H1 (cell line): ENCODE measurements at regions not wholly inside any gene's neighbourhood (a gene's known extent, or its start where the extent isn't known, plus 50 kb on each side); places are given as distances from the start of the nearest gene placed in this dataset.

Source experiments
- CTCF ChIA-PET: fragments of 300-600 bp; sonication (Branson Sonifier 250); formaldehyde crosslinking; loops from one replicate; lab custom pipeline; 2021; ENCODE audit not compliant: partially characterized antibody; lab: Charles Lee
- POLR2A ChIA-PET: fragments of 300-600 bp; sonication (Branson Sonifier 250); formaldehyde crosslinking; loops from one replicate; lab custom pipeline; 2021; ENCODE audit warnings: inconsistent platforms; ENCODE audit not compliant: partially characterized antibody; lab: Charles Lee
- DNase-seq, 2 experiments: peaks; one replicate each; pipeline versions ENCODE4 v3.0.0 to v3.0.0-alpha.2; 2010 to 2022; ENCODE audit warnings: low spot score in 2 of 2, low read depth in 1 of 2, mixed read lengths in 1 of 2
- FAIRE-seq: peaks from 2 replicates; lab custom pipeline; 2011; peaks lifted over from hg19 to GRCh38; lab: Jason Lieb, UNC
- H2AFZ ChIP-seq: 2 replicates; pipeline ENCODE4 v1.8.1; 2012; ENCODE audit warnings: low read length, inconsistent platforms
- H2AK5ac ChIP-seq: 2 replicates; pipeline ENCODE4 v1.6.1; 2013; ENCODE audit warnings: low read depth, low read length
- H2BK120ac ChIP-seq: replicated peaks from 2 replicates; pipeline ENCODE3; 2013; ENCODE audit warnings: low read depth, low read length, inconsistent platforms
- H2BK12ac ChIP-seq: 2 replicates; pipeline ENCODE4 v1.6.1; 2013; ENCODE audit warnings: low read depth, low read length
- H2BK15ac ChIP-seq: 2 replicates; pipeline ENCODE4 v1.6.1; 2013; ENCODE audit warnings: low read length
- H2BK20ac ChIP-seq: 2 replicates; pipeline ENCODE4 v1.6.1; 2013; ENCODE audit warnings: low read length
- H2BK5ac ChIP-seq: 2 replicates; pipeline ENCODE4 v1.6.1; 2013; ENCODE audit warnings: low read depth, low read length
- H3K14ac ChIP-seq: 2 replicates; pipeline ENCODE4 v1.6.1; 2013; ENCODE audit warnings: inconsistent platforms; ENCODE audit not compliant: insufficient read length
- H3K18ac ChIP-seq: 2 replicates; pipeline ENCODE4 v1.6.1; 2013; ENCODE audit warnings: low read length; ENCODE audit errors: extremely low read depth
- H3K23ac ChIP-seq: 2 replicates; pipeline ENCODE4 v1.6.1; 2013; ENCODE audit warnings: inconsistent platforms; ENCODE audit not compliant: insufficient read length
- H3K23me2 ChIP-seq: 2 replicates; pipeline ENCODE4 v1.6.1; 2013; ENCODE audit warnings: low read depth, low read length
- H3K27ac ChIP-seq: 2 replicates; pipeline ENCODE4 v1.6.1; 2011; ENCODE audit warnings: low read depth, low read length, inconsistent platforms
- H3K27me3 ChIP-seq, 4 experiments: replicated peaks in 1 of 4; 1 replicate in 1 of 4; 2 replicates in 3 of 4; pipeline versions ENCODE4 v1.6.1 to v1.8.1; 2011 to 2013; ENCODE audit warnings: low read length in 3 of 4, mild to moderate bottlenecking in 3 of 4, inconsistent platforms in 2 of 4, mixed read lengths in 2 of 4, moderate library complexity in 1 of 4; ENCODE audit not compliant: control insufficient read depth in 3 of 4, insufficient read depth in 3 of 4; ENCODE audit errors: extremely low read depth in 1 of 4
- H3K36me3 ChIP-seq, 4 experiments: 2 replicates each; pipeline versions ENCODE4 v1.6.1 to v1.8.1; 2011 to 2013; ENCODE audit warnings: mild to moderate bottlenecking in 4 of 4, low read length in 3 of 4, moderate library complexity in 2 of 4, control low read depth in 1 of 4, inconsistent platforms in 1 of 4; ENCODE audit not compliant: insufficient read depth in 4 of 4, control insufficient read depth in 2 of 4
- H3K4ac ChIP-seq: replicated peaks from 2 replicates; pipeline ENCODE3; 2013; ENCODE audit warnings: low read length, low read depth, mixed read lengths, inconsistent platforms; ENCODE audit not compliant: insufficient read length
- H3K4me1 ChIP-seq, 4 experiments: replicated peaks in 1 of 4; 1 replicate in 1 of 4; 2 replicates in 3 of 4; pipeline versions ENCODE4 v1.6.1 to v1.8.1; 2011 to 2013; ENCODE audit warnings: low read length in 3 of 4, inconsistent platforms in 2 of 4, mixed read lengths in 1 of 4; ENCODE audit not compliant: insufficient read depth in 4 of 4, control insufficient read depth in 3 of 4
- H3K4me2 ChIP-seq, 2 experiments: 2 replicates each; pipeline versions ENCODE4 v1.6.1 to v1.8.1; 2011 to 2013; ENCODE audit warnings: low read depth in 2 of 2, low read length in 2 of 2, control low read depth in 1 of 2, inconsistent platforms in 1 of 2, mild to moderate bottlenecking in 1 of 2; ENCODE audit not compliant: insufficient read depth in 1 of 2
- H3K4me3 ChIP-seq, 4 experiments: fragments of 200-600, 300-600 bp in 1 of 4; sonication (generic), shearing (Covaris generic), sonication (Bioruptor Twin) in 1 of 4; 2 replicates each; pipeline versions ENCODE4 v1.5.1 to v1.8.1; 2011 to 2016; ENCODE audit warnings: low read length in 4 of 4, low read depth in 3 of 4, control low read depth in 2 of 4, inconsistent platforms in 2 of 4, mild to moderate bottlenecking in 2 of 4, mixed read lengths in 1 of 4, moderate library complexity in 1 of 4; ENCODE audit not compliant: insufficient read depth in 2 of 4; ENCODE audit errors: extremely low read depth in 1 of 4
- H3K56ac ChIP-seq: replicated peaks from 2 replicates; pipeline ENCODE3; 2013; ENCODE audit warnings: low read depth, mild to moderate bottlenecking, mixed read lengths, low read length, inconsistent platforms; ENCODE audit not compliant: insufficient read length
- H3K79me1 ChIP-seq: 2 replicates; pipeline ENCODE4 v1.6.1; 2013; ENCODE audit warnings: low read depth, low read length, control low read depth
- H3K79me2 ChIP-seq, 2 experiments: 2 replicates each; pipeline versions ENCODE4 v1.6.1 to v1.8.1; 2012 to 2013; ENCODE audit warnings: low read length in 2 of 2, mild to moderate bottlenecking in 2 of 2, inconsistent platforms in 1 of 2; ENCODE audit not compliant: insufficient read depth in 2 of 2, control insufficient read depth in 1 of 2
- H3K9ac ChIP-seq, 4 experiments: replicated peaks in 1 of 4; 1 replicate in 1 of 4; 2 replicates in 3 of 4; pipeline versions ENCODE4 v1.6.1 to v1.8.1; 2011 to 2013; ENCODE audit warnings: low read depth in 3 of 4, low read length in 3 of 4, control low read depth in 2 of 4, mild to moderate bottlenecking in 2 of 4, moderate library complexity in 2 of 4, inconsistent platforms in 1 of 4; ENCODE audit errors: extremely low read depth in 1 of 4
- H3K9me3 ChIP-seq, 2 experiments: 2 replicates each; pipeline versions ENCODE4 v1.6.1 to v1.8.1; 2012 to 2013; ENCODE audit warnings: mild to moderate bottlenecking in 2 of 2, moderate library complexity in 2 of 2, control low read depth in 1 of 2, inconsistent platforms in 1 of 2, low read depth in 1 of 2, low read length in 1 of 2, mixed read lengths in 1 of 2; ENCODE audit not compliant: insufficient read depth in 2 of 2
- H4K20me1 ChIP-seq, 2 experiments: replicated peaks in 1 of 2; 2 replicates each; pipeline versions ENCODE3 to v1.8.1; 2011 to 2013; ENCODE audit warnings: inconsistent platforms in 2 of 2, low read length in 2 of 2, mild to moderate bottlenecking in 1 of 2; ENCODE audit not compliant: insufficient read depth in 2 of 2, control insufficient read depth in 1 of 2
- H4K5ac ChIP-seq: 2 replicates; pipeline ENCODE4 v1.6.1; 2013; ENCODE audit warnings: low read length, low read depth, mixed read lengths, inconsistent platforms; ENCODE audit not compliant: insufficient read length
- H4K8ac ChIP-seq: 2 replicates; pipeline ENCODE4 v1.8.0; 2013; ENCODE audit warnings: mild to moderate bottlenecking, moderate library complexity, low read length, inconsistent platforms; ENCODE audit not compliant: insufficient read depth; ENCODE audit errors: extremely low read depth
- H4K91ac ChIP-seq: replicated peaks from 2 replicates; pipeline ENCODE3; 2013; ENCODE audit warnings: low read length, mixed read lengths, inconsistent platforms; ENCODE audit not compliant: insufficient read length
- CEBPB ChIP-seq: IDR thresholded peaks from 2 replicates; pipeline ENCODE4 v1.6.1; 2012; ENCODE audit warnings: low read depth, low read length
- EGR1 ChIP-seq: IDR thresholded peaks from 2 replicates; pipeline ENCODE4 v1.6.1; 2011; ENCODE audit warnings: low read depth, low read length, borderline replicate concordance
- FOSL1 ChIP-seq: IDR thresholded peaks from 2 replicates; pipeline ENCODE4 v1.6.1; 2011; ENCODE audit warnings: mild to moderate bottlenecking, low read depth, low read length, moderate library complexity; ENCODE audit not compliant: insufficient read depth
- RFX5 ChIP-seq: IDR thresholded peaks from 2 replicates; pipeline ENCODE4 v1.6.1; 2011; ENCODE audit warnings: low read depth, low read length, improper control_type of control experiment, borderline replicate concordance
- RNF2 ChIP-seq: fragments of 200-900, 300-1000 bp; sonication (generic); IDR thresholded peaks from 2 replicates; pipeline ENCODE4 v1.7.1; 2016; ENCODE audit warnings: borderline replicate concordance, low read depth, mild to moderate bottlenecking, antibody characterized with exemption, low read length; ENCODE audit not compliant: poor library complexity, severe bottlenecking; ENCODE audit errors: missing control alignments
- SAP30 ChIP-seq: fragments of 300-600 bp; sonication (generic); IDR thresholded peaks from 2 replicates; pipeline ENCODE4 v1.7.1; 2012; ENCODE audit warnings: low read length, moderate library complexity, mild to moderate bottlenecking, inconsistent platforms; ENCODE audit not compliant: insufficient read depth, insufficient replicate concordance
- SP2 ChIP-seq: IDR thresholded peaks from 2 replicates; pipeline ENCODE4 v1.6.1; 2012; ENCODE audit warnings: mild to moderate bottlenecking, low read length, inconsistent platforms
- SRF ChIP-seq: IDR thresholded peaks from 2 replicates; pipeline ENCODE4 v1.6.1; 2011; ENCODE audit warnings: mild to moderate bottlenecking, low read depth, low read length, moderate library complexity
- TAF7 ChIP-seq: optimal IDR thresholded peaks from 2 replicates; pipeline ENCODE3; 2011; ENCODE audit warnings: low read depth, mild to moderate bottlenecking, inconsistent platforms, low read length, moderate library complexity, borderline replicate concordance
- WGBS, 2 experiments: shearing (Covaris generic) in 1 of 2; methylation state at CpG; one replicate each; pipeline versions ENCODE4 v1.1.6 to v1.1.7; 2013 to 2015; ENCODE audit warnings: low lambda C conversion rate in 2 of 2, mixed read lengths in 2 of 2, inconsistent platforms in 1 of 2, low coverage in 1 of 2, missing lambda C conversion rate in 1 of 2; ENCODE audit not compliant: insufficient replicate concordance in 2 of 2, insufficient coverage in 1 of 2, insufficient read length in 1 of 2; ENCODE audit errors: extremely low coverage in 1 of 2, missing lambda C conversion rate in 1 of 2; 5-methylcytosine and 5-hydroxymethylcytosine counted together
- TF ChIP-seq, protein P1 (sequence below): IDR thresholded peaks from 2 replicates; pipeline ENCODE4 v1.6.1; 2012; ENCODE audit warnings: inconsistent platforms

DNA sequence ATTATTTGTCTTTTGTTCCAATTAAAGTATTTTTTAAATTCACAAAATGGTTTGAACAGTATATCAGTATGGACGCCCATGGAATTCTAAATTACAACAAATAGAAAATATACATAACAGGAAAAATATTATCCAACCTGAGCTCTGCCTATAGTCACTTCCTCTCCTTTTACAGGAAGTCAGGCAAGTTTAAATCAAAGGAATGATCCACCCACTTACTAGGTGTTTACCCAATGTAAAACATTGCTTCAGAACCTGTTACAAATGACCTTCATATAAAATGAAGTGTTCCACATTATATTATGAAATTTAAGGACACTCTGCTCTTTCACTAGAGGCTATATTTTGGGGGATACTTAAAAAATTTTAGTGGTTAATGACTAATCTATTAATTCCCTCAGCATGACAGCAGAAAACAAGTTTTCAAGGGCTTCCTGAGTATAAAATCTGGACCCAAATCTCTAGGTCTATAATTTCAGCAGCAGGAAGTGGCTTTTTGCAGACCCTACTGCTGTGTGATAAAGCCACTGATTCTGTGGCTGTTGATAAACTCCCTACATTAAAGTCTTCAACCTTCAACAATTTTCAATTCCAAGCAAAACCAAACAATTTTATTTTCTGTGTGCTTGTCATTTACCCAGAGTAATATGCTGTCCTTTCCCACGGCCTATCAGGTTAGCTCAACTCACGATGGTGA lies 722.6 kb downstream of the GATA3 start:
- H2BK20ac ChIP-seq, result no peak overlapping the region
- H3K27me3 ChIP-seq, result no peaks in the 10 kb centered on the region
- H4K8ac ChIP-seq, result no peak overlapping the region
- H2BK120ac ChIP-seq, result no peak overlapping the region
- no peak overlapping the region for H3K23ac ChIP-seq
- no peaks in the 10 kb centered on the region for H3K9me3 ChIP-seq
- CTCF ChIA-PET, result interaction anchor here (0.9 kb wide), 1 partner anchor 16 kb away, joined by 3 read pairs; no protein-coding TSS in a partner anchor
- H3K4me2 ChIP-seq, result no peak overlapping the region
- H2BK12ac ChIP-seq, result no peak overlapping the region
- H3K79me2 ChIP-seq, result no peaks in the 10 kb centered on the region
- H3K18ac ChIP-seq, result no peak overlapping the region
- no peak overlapping the region for H3K9ac ChIP-seq
- H3K14ac ChIP-seq, result no peak overlapping the region
- no peak overlapping the region for H3K4me3 ChIP-seq
- no peak overlapping the region for H3K4ac ChIP-seq
- no peak overlapping the region for H3K27ac ChIP-seq
- no peaks in the 10 kb centered on the region; a peak in 1 of 7 replicates for H3K4me1 ChIP-seq
- no peak overlapping the region for H2AFZ ChIP-seq
- H3K36me3 ChIP-seq, result no peaks in the 10 kb centered on the region
- H3K56ac ChIP-seq, result no peak overlapping the region
- no peak for FAIRE-seq
- H2BK5ac ChIP-seq, result no peak overlapping the region
- DNase-seq, result no peak
- TF ChIP-seq RNF2 (no peak), CEBPB (no peak), SP2 (no peak), RFX5 (no peak), FOSL1 (no peak), SAP30 (no peak), TAF7 (no peak), EGR1 (no peak), SRF (no peak)
- TF ChIP-seq, protein P1, sequence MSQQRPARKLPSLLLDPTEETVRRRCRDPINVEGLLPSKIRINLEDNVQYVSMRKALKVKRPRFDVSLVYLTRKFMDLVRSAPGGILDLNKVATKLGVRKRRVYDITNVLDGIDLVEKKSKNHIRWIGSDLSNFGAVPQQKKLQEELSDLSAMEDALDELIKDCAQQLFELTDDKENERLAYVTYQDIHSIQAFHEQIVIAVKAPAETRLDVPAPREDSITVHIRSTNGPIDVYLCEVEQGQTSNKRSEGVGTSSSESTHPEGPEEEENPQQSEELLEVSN, result no peak
- no peaks in the 10 kb centered on the region for H3K79me1 ChIP-seq
- no peak overlapping the region for H2AK5ac ChIP-seq
- 86% methylated on average over 3 of the region's 3 CpGs; no CpG with 5 or more reads in 1 of the 2 experiments for WGBS, 2 experiments
- H4K20me1 ChIP-seq, result no peaks in the 10 kb centered on the region
- no peaks in the 10 kb centered on the region for H3K23me2 ChIP-seq
- POLR2A ChIA-PET, result no interaction called here
- H2BK15ac ChIP-seq, result no peak overlapping the region
- H4K5ac ChIP-seq, result no peak overlapping the region
- no peak overlapping the region for H4K91ac ChIP-seq
